H54 (cell line): ENCODE measurements at regions not wholly inside any gene's neighbourhood (a gene's known extent, or its start where the extent isn't known, plus 50 kb on each side); places are given as distances from the start of the nearest gene placed in this dataset.

Experiments used
- DNase-seq: peaks from one replicate; pipeline ENCODE4 v3.0.0; 2011; ENCODE audit warnings: low spot score, mixed read lengths; ENCODE audit not compliant: insufficient read length
- FAIRE-seq: peaks from 3 replicates; lab custom pipeline; 2011; peaks lifted over from hg19 to GRCh38; lab: Jason Lieb, UNC
- POLR2A ChIP-seq: IDR thresholded peaks from 2 replicates; pipeline ENCODE4 v1.6.1; 2011; ENCODE audit warnings: low read depth, mild to moderate bottlenecking, low read length

- FAIRE-seq (no peak), DNase-seq (no peak)
- no peak for TF ChIP-seq POLR2A
Measured at GRCh38 chr2:4246364-4247131, 543.2 kb downstream of the DCDC2C start.

GRCh38 chr2:4247791-4248190 lies 544.4 kb downstream of the DCDC2C start:
- no peak for TF ChIP-seq POLR2A
- no peak for DNase-seq
- FAIRE-seq: no peak

- DNase-seq (no peak), FAIRE-seq (no peak)
- TF ChIP-seq POLR2A: no peak
Measured at GRCh38 chr2:4255491-4255890, 552.1 kb downstream of the DCDC2C start.

GRCh38 chr2:4256351-4256750 lies 553.0 kb downstream of the DCDC2C start:
- no peak for FAIRE-seq
- DNase-seq: no peak
- TF ChIP-seq POLR2A: no peak

- DNase-seq: no peak
Measured at GRCh38 chr2:4258563-4258962, 555.2 kb downstream of the DCDC2C start.

GRCh38 chr2:4265936-4266335 lies 562.6 kb downstream of the DCDC2C start:
- no peak for TF ChIP-seq POLR2A
- DNase-seq (no peak), FAIRE-seq (no peak)

More at GRCh38 chr2:4258563-4258962, 555.2 kb downstream of the DCDC2C start:
- no peak for FAIRE-seq
- TF ChIP-seq POLR2A: no peak

- no peak for TF ChIP-seq POLR2A
- DNase-seq (no peak), FAIRE-seq (no peak)
Measured at GRCh38 chr2:4269885-4270284, 566.5 kb downstream of the DCDC2C start.

- FAIRE-seq: no peak
- TF ChIP-seq POLR2A: no peak
- no peak for DNase-seq
Measured at GRCh38 chr2:4272261-4272858, 569.0 kb downstream of the DCDC2C start.

GRCh38 chr2:4278392-4278791 lies 575.0 kb downstream of the DCDC2C start:
- DNase-seq (no peak), FAIRE-seq (no peak)
- no peak for TF ChIP-seq POLR2A

- no peak for FAIRE-seq
- TF ChIP-seq POLR2A: no peak
Measured at GRCh38 chr2:4279431-4279830, 576.1 kb downstream of the DCDC2C start.

GRCh38 chr2:4291430-4291829 lies 588.1 kb downstream of the DCDC2C start:
- TF ChIP-seq POLR2A: no peak
- DNase-seq (no peak), FAIRE-seq (no peak)

More at GRCh38 chr2:4279431-4279830, 576.1 kb downstream of the DCDC2C start:
- DNase-seq: no peak

- TF ChIP-seq POLR2A: no peak
- no peak for FAIRE-seq
- no peak for DNase-seq
Measured at GRCh38 chr2:4295680-4296079, 592.3 kb downstream of the DCDC2C start.

- FAIRE-seq (no peak), DNase-seq (no peak)
- no peak for TF ChIP-seq POLR2A
Measured at GRCh38 chr2:4300616-4301015, 597.2 kb downstream of the DCDC2C start.

GRCh38 chr2:4324531-4324930 lies 621.2 kb downstream of the DCDC2C start:
- FAIRE-seq (no peak), DNase-seq (no peak)
- TF ChIP-seq POLR2A: no peak

GRCh38 chr2:4336864-4337263 lies 633.5 kb downstream of the DCDC2C start:
- TF ChIP-seq POLR2A: no peak
- DNase-seq: no peak
- FAIRE-seq: no peak
